Ishikawa (cell line): ENCODE measurements at regions not wholly inside any gene's neighbourhood (a gene's known extent, or its start where the extent isn't known, plus 50 kb on each side); places are given as distances from the start of the nearest gene placed in this dataset.

Source experiments
- CEBPB ChIP-seq: IDR thresholded peaks from 2 replicates; pipeline ENCODE4 v1.6.1; 2012
- CREB1 ChIP-seq: IDR thresholded peaks from 2 replicates; pipeline ENCODE4 v1.6.1; 2012; ENCODE audit warnings: low read depth
- EGR1 ChIP-seq: IDR thresholded peaks from 2 replicates; pipeline ENCODE4 v1.6.1; 2012
- EP300 ChIP-seq: IDR thresholded peaks from 2 replicates; pipeline ENCODE4 v1.6.1; 2012; ENCODE audit warnings: borderline replicate concordance
- FOXM1 ChIP-seq: IDR thresholded peaks from 2 replicates; pipeline ENCODE4 v1.6.1; 2012; ENCODE audit warnings: low read depth, borderline replicate concordance
- NFIC ChIP-seq: IDR thresholded peaks from 2 replicates; pipeline ENCODE4 v1.6.1; 2012
- RAD21 ChIP-seq: IDR thresholded peaks from 2 replicates; pipeline ENCODE4 v1.6.1; 2012; ENCODE audit warnings: low read depth
- TAF1 ChIP-seq: IDR thresholded peaks from 2 replicates; pipeline ENCODE4 v1.6.1; 2012; ENCODE audit warnings: low read depth, mild to moderate bottlenecking
- YY1 ChIP-seq: IDR thresholded peaks from 2 replicates; pipeline ENCODE4 v1.6.1; 2012; ENCODE audit warnings: low read depth
- ZBTB7A ChIP-seq: IDR thresholded peaks from 2 replicates; pipeline ENCODE4 v1.6.1; 2012; ENCODE audit warnings: low read depth
- TF ChIP-seq, protein P1 (sequence below): IDR thresholded peaks from 2 replicates; pipeline ENCODE4 v1.6.1; 2012
- TF ChIP-seq, protein P2 (sequence below): IDR thresholded peaks from 2 replicates; pipeline ENCODE4 v1.6.1; 2012; ENCODE audit warnings: low read depth, mild to moderate bottlenecking

DNA sequence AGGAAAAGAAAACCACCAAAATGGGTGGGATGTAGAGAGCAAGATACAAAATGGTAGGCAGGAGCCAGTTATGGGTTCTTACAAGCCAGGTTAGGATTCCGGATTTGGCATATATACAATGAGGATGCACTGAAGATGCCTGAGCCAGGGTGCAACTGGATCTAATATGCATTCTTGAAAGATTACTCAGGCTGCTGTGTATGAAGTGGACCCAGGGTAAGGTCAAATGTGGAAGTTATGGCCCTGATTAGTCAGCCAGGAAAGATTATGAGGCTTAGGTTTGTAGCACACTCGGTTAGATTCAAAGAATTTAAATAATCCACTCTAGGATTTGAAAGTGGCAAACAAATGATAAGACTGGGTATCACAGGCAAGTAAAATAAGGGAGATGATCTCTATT is 1750.7 kb upstream of the FLRT2 start:
- TF ChIP-seq CREB1 (no peak), RAD21 (no peak), ZBTB7A (no peak), EP300 (no peak), YY1 (no peak), TAF1 (no peak), FOXM1 (no peak), NFIC (no peak), EGR1 (no peak), CEBPB (no peak)
- TF ChIP-seq, protein P1, sequence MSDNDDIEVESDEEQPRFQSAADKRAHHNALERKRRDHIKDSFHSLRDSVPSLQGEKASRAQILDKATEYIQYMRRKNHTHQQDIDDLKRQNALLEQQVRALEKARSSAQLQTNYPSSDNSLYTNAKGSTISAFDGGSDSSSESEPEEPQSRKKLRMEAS, result no peak
- TF ChIP-seq, protein P2, sequence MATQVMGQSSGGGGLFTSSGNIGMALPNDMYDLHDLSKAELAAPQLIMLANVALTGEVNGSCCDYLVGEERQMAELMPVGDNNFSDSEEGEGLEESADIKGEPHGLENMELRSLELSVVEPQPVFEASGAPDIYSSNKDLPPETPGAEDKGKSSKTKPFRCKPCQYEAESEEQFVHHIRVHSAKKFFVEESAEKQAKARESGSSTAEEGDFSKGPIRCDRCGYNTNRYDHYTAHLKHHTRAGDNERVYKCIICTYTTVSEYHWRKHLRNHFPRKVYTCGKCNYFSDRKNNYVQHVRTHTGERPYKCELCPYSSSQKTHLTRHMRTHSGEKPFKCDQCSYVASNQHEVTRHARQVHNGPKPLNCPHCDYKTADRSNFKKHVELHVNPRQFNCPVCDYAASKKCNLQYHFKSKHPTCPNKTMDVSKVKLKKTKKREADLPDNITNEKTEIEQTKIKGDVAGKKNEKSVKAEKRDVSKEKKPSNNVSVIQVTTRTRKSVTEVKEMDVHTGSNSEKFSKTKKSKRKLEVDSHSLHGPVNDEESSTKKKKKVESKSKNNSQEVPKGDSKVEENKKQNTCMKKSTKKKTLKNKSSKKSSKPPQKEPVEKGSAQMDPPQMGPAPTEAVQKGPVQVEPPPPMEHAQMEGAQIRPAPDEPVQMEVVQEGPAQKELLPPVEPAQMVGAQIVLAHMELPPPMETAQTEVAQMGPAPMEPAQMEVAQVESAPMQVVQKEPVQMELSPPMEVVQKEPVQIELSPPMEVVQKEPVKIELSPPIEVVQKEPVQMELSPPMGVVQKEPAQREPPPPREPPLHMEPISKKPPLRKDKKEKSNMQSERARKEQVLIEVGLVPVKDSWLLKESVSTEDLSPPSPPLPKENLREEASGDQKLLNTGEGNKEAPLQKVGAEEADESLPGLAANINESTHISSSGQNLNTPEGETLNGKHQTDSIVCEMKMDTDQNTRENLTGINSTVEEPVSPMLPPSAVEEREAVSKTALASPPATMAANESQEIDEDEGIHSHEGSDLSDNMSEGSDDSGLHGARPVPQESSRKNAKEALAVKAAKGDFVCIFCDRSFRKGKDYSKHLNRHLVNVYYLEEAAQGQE, result no peak
